CD14-positive monocyte (primary cell): ENCODE measurements at regions not wholly inside any gene's neighbourhood (a gene's known extent, or its start where the extent isn't known, plus 50 kb on each side); places are given as distances from the start of the nearest gene placed in this dataset.

Source experiments
- DNase-seq, 3 donors: peaks; one replicate each; pipeline ENCODE4 v3.0.0-alpha.2; 2011 to 2022
- H2AFZ ChIP-seq: 2 replicates; pipeline ENCODE4 v1.6.0; 2012; ENCODE audit warnings: mild to moderate bottlenecking, low read depth, low read length, inconsistent platforms; ENCODE audit not compliant: insufficient read depth, poor library complexity, severe bottlenecking
- H3K27ac ChIP-seq, 2 donors: 1 replicate in 1 of 2; 2 replicates in 1 of 2; pipeline ENCODE4 v1.5.1; 2012 to 2013; ENCODE audit warnings: low read length in 2 of 2, control low read depth in 1 of 2, inconsistent platforms in 1 of 2, low read depth in 1 of 2, mild to moderate bottlenecking in 1 of 2
- H3K27me3 ChIP-seq, 2 donors: one replicate each; pipeline versions ENCODE4 v1.6.0 to v1.6.1; 2011 to 2013; ENCODE audit warnings: low read length in 2 of 2; ENCODE audit not compliant: control insufficient read depth in 2 of 2, insufficient read depth in 2 of 2
- H3K36me3 ChIP-seq, 2 donors: replicated peaks in 1 of 2; 1 replicate in 1 of 2; 2 replicates in 1 of 2; pipeline versions ENCODE4 v1.5.1 to v1.6.1; 2012 to 2013; ENCODE audit warnings: low read length in 2 of 2, control low read depth in 1 of 2, inconsistent platforms in 1 of 2, mild to moderate bottlenecking in 1 of 2; ENCODE audit not compliant: insufficient read depth in 2 of 2, control insufficient read depth in 1 of 2
- H3K4me1 ChIP-seq, 2 donors: 1 replicate in 1 of 2; 2 replicates in 1 of 2; pipeline versions ENCODE4 v1.5.1 to v1.6.1; 2012 to 2013; ENCODE audit warnings: low read length in 2 of 2, control low read depth in 1 of 2, inconsistent platforms in 1 of 2, mild to moderate bottlenecking in 1 of 2, moderate library complexity in 1 of 2; ENCODE audit not compliant: insufficient read depth in 2 of 2, control insufficient read depth in 1 of 2
- H3K4me2 ChIP-seq: replicated peaks from 2 replicates; pipeline ENCODE3; 2012; ENCODE audit warnings: low read length, moderate library complexity, mild to moderate bottlenecking; ENCODE audit not compliant: poor library complexity, severe bottlenecking; ENCODE audit errors: extremely low read depth
- H3K4me3 ChIP-seq, 3 experiments: fragments of 200-600 bp in 1 of 3; sonication (generic) in 1 of 3; replicated peaks in 1 of 3; 1 replicate in 2 of 3; 2 replicates in 1 of 3; pipeline ENCODE4 v1.5.1; 2011 to 2013; ENCODE audit warnings: low read length in 3 of 3, mild to moderate bottlenecking in 3 of 3, control low read depth in 2 of 3, low read depth in 2 of 3, inconsistent platforms in 1 of 3, moderate library complexity in 1 of 3
- H3K79me2 ChIP-seq: 2 replicates; pipeline ENCODE4 v1.6.0; 2012; ENCODE audit warnings: mild to moderate bottlenecking, control low read depth, inconsistent platforms, low read length, moderate library complexity; ENCODE audit not compliant: insufficient read depth
- H3K9ac ChIP-seq: 2 replicates; pipeline ENCODE4 v1.6.0; 2017; ENCODE audit warnings: low read length, mild to moderate bottlenecking; ENCODE audit not compliant: insufficient read depth, poor library complexity, severe bottlenecking
- H3K9me3 ChIP-seq, 2 donors: replicated peaks in 1 of 2; 1 replicate in 1 of 2; 2 replicates in 1 of 2; pipeline versions ENCODE4 v1.5.1 to v1.6.1; 2012 to 2013; ENCODE audit warnings: low read length in 2 of 2, control low read depth in 1 of 2; ENCODE audit not compliant: control insufficient read depth in 1 of 2, insufficient read depth in 1 of 2
- H4K20me1 ChIP-seq: 2 replicates; pipeline ENCODE4 v1.6.0; 2012; ENCODE audit warnings: mild to moderate bottlenecking, low read length, control low read depth, moderate library complexity; ENCODE audit not compliant: insufficient read depth
- H3K27ac Mint-ChIP-seq, 7 donors: one replicate each; pipeline ENCODE4 v1.8.0; 2020; ENCODE audit warnings: mild to moderate bottlenecking in 7 of 7, mixed read lengths in 7 of 7, moderate library complexity in 6 of 7, inconsistent platforms in 2 of 7
- H3K27me3 Mint-ChIP-seq, 3 donors: one replicate each; pipeline ENCODE4 v1.8.0; 2021 to 2022; ENCODE audit warnings: low read depth in 3 of 3, mild to moderate bottlenecking in 3 of 3, mixed read lengths in 3 of 3, moderate library complexity in 3 of 3, inconsistent platforms in 1 of 3
- H3K36me3 Mint-ChIP-seq, 2 donors: one replicate each; pipeline ENCODE4 v1.8.0; 2020; ENCODE audit warnings: mixed read lengths in 2 of 2, inconsistent platforms in 1 of 2, mild to moderate bottlenecking in 1 of 2
- H3K4me1 Mint-ChIP-seq: one replicate; pipeline ENCODE4 v1.8.0; 2020; ENCODE audit warnings: mild to moderate bottlenecking, mixed read lengths
- H3K4me3 Mint-ChIP-seq, 2 donors: one replicate each; pipeline ENCODE4 v1.8.0; 2020; ENCODE audit warnings: mild to moderate bottlenecking in 2 of 2, mixed read lengths in 2 of 2, moderate library complexity in 1 of 2
- H3K9me3 Mint-ChIP-seq, 7 donors: one replicate each; pipeline ENCODE4 v1.8.0; 2020 to 2022; ENCODE audit warnings: mixed read lengths in 7 of 7, mild to moderate bottlenecking in 6 of 7, moderate library complexity in 6 of 7, inconsistent platforms in 2 of 7
- WGBS: methylation state at CpG from one replicate; pipeline ENCODE4 v1.1.5; 2013; ENCODE audit warnings: missing lambda C conversion rate; ENCODE audit not compliant: insufficient coverage; 5-methylcytosine and 5-hydroxymethylcytosine counted together
- intact Hi-C, 2 donors: fragments of 100-400 bp; cut with micrococcal nuclease; formaldehyde crosslinking; loops; one replicate each; pipeline versions ENCODE4 v1.15.0 to v1.15.1; 2023
- TF ChIP-seq, protein P1 (sequence below): fragments of 200-600 bp; IDR thresholded peaks from one replicate; pipeline ENCODE4 v1.8.0; 2022; ENCODE audit warnings: antibody characterized with exemption, mild to moderate bottlenecking

DNA sequence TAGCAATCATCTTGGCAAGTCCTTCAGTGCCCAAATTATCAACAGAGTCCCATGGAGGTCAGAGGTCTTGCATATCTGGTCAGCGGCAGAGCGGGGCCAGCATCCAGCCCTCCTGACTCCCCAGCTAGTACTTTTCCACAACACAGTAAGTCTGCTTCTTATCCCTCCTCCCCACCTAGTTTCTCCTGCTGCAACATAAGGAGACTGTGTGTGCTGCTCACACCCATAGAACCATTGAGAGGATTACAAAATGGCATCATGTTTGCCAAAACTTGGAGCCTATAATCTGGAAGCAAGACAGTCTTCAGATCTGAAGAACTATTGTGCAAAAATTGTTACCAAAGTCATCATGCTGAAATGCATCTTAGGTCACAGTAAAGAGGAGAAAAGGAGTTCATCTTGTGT, 125.8 kb upstream of the ZNF366 start:
- Histone ChIP-seq H3K4me1 (no peaks in the 10 kb centered on the region), H3K36me3 (no peaks in the 10 kb centered on the region), H3K4me2 (no peak overlapping the region), H3K79me2 (no peaks in the 10 kb centered on the region), H2AFZ (no peak overlapping the region), H3K9me3 (no peaks in the 10 kb centered on the region), H3K27me3 (no peaks in the 10 kb centered on the region), H4K20me1 (no peaks in the 10 kb centered on the region), H3K4me3 (no peak overlapping the region), H3K9ac (no peak overlapping the region), H3K27ac (no peak overlapping the region)
- WGBS = 100% methylated on average over 2 of the region's 2 CpGs
- H3K27me3 Mint-ChIP-seq = peaks cover 0 to 9% (median 6%) of the 10 kb centered on the region in 3 donors
- TF ChIP-seq, protein P1, sequence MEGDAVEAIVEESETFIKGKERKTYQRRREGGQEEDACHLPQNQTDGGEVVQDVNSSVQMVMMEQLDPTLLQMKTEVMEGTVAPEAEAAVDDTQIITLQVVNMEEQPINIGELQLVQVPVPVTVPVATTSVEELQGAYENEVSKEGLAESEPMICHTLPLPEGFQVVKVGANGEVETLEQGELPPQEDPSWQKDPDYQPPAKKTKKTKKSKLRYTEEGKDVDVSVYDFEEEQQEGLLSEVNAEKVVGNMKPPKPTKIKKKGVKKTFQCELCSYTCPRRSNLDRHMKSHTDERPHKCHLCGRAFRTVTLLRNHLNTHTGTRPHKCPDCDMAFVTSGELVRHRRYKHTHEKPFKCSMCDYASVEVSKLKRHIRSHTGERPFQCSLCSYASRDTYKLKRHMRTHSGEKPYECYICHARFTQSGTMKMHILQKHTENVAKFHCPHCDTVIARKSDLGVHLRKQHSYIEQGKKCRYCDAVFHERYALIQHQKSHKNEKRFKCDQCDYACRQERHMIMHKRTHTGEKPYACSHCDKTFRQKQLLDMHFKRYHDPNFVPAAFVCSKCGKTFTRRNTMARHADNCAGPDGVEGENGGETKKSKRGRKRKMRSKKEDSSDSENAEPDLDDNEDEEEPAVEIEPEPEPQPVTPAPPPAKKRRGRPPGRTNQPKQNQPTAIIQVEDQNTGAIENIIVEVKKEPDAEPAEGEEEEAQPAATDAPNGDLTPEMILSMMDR = no peak
- peaks cover 0 to 3% (median 0%) of the 10 kb centered on the region in 7 donors for H3K9me3 Mint-ChIP-seq
- no peak overlapping the region for H3K4me3 Mint-ChIP-seq
- no peak for DNase-seq
- H3K36me3 Mint-ChIP-seq = no peaks in the 10 kb centered on the region
- H3K4me1 Mint-ChIP-seq = no peaks in the 10 kb centered on the region
- no peak overlapping the region for H3K27ac Mint-ChIP-seq
- intact Hi-C loops = no loop called here

DNA sequence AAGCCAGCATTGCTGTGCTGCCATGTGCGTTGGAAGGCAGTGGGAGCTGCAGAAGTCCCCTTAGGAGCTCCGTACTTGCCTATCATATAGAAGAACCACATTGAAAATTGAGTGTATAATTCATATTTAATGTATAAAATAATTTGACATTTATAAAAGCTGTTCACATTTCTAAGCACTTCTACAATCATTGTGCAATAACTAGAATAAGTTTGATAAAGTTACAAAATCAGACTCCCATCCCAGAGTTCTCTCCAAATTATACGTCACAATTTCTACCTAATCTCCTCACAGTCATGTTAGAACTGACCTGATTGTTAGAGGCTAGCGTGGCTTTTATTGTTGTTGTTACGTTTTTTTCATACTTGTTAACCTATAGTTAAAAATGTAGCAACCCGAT, 123.5 kb upstream of the ZNF366 start:
- Mint-ChIP-seq H3K4me1 (no peaks in the 10 kb centered on the region), H3K27me3 (peaks cover 3 to 8% (median 3%) of the 10 kb centered on the region in 3 donors), H3K36me3 (no peaks in the 10 kb centered on the region), H3K9me3 (no peaks in the 10 kb centered on the region), H3K27ac (no peak overlapping the region), H3K4me3 (no peak overlapping the region)
- no peaks in the 10 kb centered on the region for H4K20me1 ChIP-seq
- no peak overlapping the region for H3K27ac ChIP-seq
- WGBS = no CpG with 5 or more reads among the region's 6 CpGs
- DNase-seq = no peak
- H3K79me2 ChIP-seq = no peaks in the 10 kb centered on the region
- no peaks in the 10 kb centered on the region for H3K9me3 ChIP-seq
- no peaks in the 10 kb centered on the region for H3K27me3 ChIP-seq
- no peak overlapping the region for H2AFZ ChIP-seq
- no peak overlapping the region for H3K4me2 ChIP-seq
- no peaks in the 10 kb centered on the region for H3K36me3 ChIP-seq
- intact Hi-C loops = no loop called here
- no peak overlapping the region for H3K9ac ChIP-seq
- no peaks in the 10 kb centered on the region for H3K4me1 ChIP-seq
- no peak overlapping the region for H3K4me3 ChIP-seq
- TF ChIP-seq, protein P1 = no peak
